ENCODE measurements at regions not wholly inside any gene's neighbourhood (a gene's known extent, or its start where the extent isn't known, plus 50 kb on each side); places are given as distances from the start of the nearest gene placed in this dataset.

GRCh38 chr7:68362745-68363518 lies 1235.3 kb upstream of the AUTS2 start:
- Histone ChIP-seq H3K9me3 (no peaks in the 10 kb centered on the region), H3K27me3 (no peaks in the 10 kb centered on the region), H3K36me3 (no peaks in the 10 kb centered on the region), H3K27ac (no peak overlapping the region), H3K4me3 (no peak overlapping the region), H3K4me1 (no peaks in the 10 kb centered on the region)
- TF ChIP-seq CTCF (IDR thresholded peaks at IDR 0.05) = no peak
- TF ChIP-seq POLR2A (IDR thresholded peaks at IDR 0.05) = no peak
- intact Hi-C loops (cut with DNase I) = no loop called here
- no peak for DNase-seq
- WGBS, 2 donors = 58 to 67% methylated on average over 5 to 7 of the region's 7 CpGs

- intact Hi-C loops (cut with DNase I) = no loop called here
- H3K27ac ChIP-seq = no peak overlapping the region
- no peaks in the 10 kb centered on the region for H3K27me3 ChIP-seq
- no peak for TF ChIP-seq POLR2A (IDR thresholded peaks at IDR 0.05)
- TF ChIP-seq CTCF (IDR thresholded peaks at IDR 0.05) = no peak
- DNase-seq = no peak
- 62 to 66% methylated on average over 5 of the region's 5 CpGs for WGBS, 2 donors
- no peak overlapping the region for H3K4me3 ChIP-seq
- no peaks in the 10 kb centered on the region for H3K4me1 ChIP-seq
- no peaks in the 10 kb centered on the region for H3K9me3 ChIP-seq
- H3K36me3 ChIP-seq = no peaks in the 10 kb centered on the region
Measured at GRCh38 chr7:68364886-68365625, 1233.2 kb upstream of the AUTS2 start.

- Histone ChIP-seq H3K4me3 (no peak overlapping the region), H3K4me1 (no peaks in the 10 kb centered on the region), H3K36me3 (no peaks in the 10 kb centered on the region), H3K9me3 (no peaks in the 10 kb centered on the region), H3K27ac (no peak overlapping the region), H3K27me3 (no peaks in the 10 kb centered on the region)
- intact Hi-C loops (cut with DNase I) = no loop called here
- no peak for TF ChIP-seq CTCF (IDR thresholded peaks at IDR 0.05)
- TF ChIP-seq POLR2A (IDR thresholded peaks at IDR 0.05) = no peak
- DNase-seq = no peak
- WGBS, 2 donors = 48% methylated on average over 7 of the region's 7 CpGs
Measured at GRCh38 chr7:68371985-68372384, 1226.3 kb upstream of the AUTS2 start.

GRCh38 chr7:68376131-68376661 lies 1222.1 kb upstream of the AUTS2 start:
- no peak for DNase-seq
- no peaks in the 10 kb centered on the region for H3K27me3 ChIP-seq
- TF ChIP-seq POLR2A (IDR thresholded peaks at IDR 0.05) (no peak), CTCF (IDR thresholded peaks at IDR 0.05) (no peak)
- no peak overlapping the region for H3K27ac ChIP-seq
- H3K4me1 ChIP-seq = no peaks in the 10 kb centered on the region
- intact Hi-C loops (cut with DNase I) = no loop called here
- 58 to 66% methylated on average over 2 of the region's 2 CpGs for WGBS, 2 donors
- H3K36me3 ChIP-seq = no peaks in the 10 kb centered on the region
- H3K9me3 ChIP-seq = no peaks in the 10 kb centered on the region
- H3K4me3 ChIP-seq = no peak overlapping the region

GRCh38 chr7:68381731-68382130 lies 1216.5 kb upstream of the AUTS2 start:
- 35 to 67% methylated on average over 1 to 2 of the region's 2 CpGs for WGBS, 2 donors
- no peak for DNase-seq

More at GRCh38 chr7:68381731-68382130, 1216.5 kb upstream of the AUTS2 start:
- H3K4me3 ChIP-seq = no peak overlapping the region
- H3K27ac ChIP-seq = no peak overlapping the region
- H3K4me1 ChIP-seq = no peaks in the 10 kb centered on the region
- intact Hi-C loops (cut with DNase I) = no loop called here
- peaks cover 0 to 7% (median 6%) of the 10 kb centered on the region in 3 donors for H3K9me3 ChIP-seq
- TF ChIP-seq POLR2A (IDR thresholded peaks at IDR 0.05) = no peak
- no peak for TF ChIP-seq CTCF (IDR thresholded peaks at IDR 0.05)
- H3K36me3 ChIP-seq = no peaks in the 10 kb centered on the region
- no peaks in the 10 kb centered on the region for H3K27me3 ChIP-seq
